ENCODE measurements at regions not wholly inside any gene's neighbourhood (a gene's known extent, or its start where the extent isn't known, plus 50 kb on each side); places are given as distances from the start of the nearest gene placed in this dataset.

- H3K4me3 ChIP-seq (ENCODE audit: low read depth, low read length), result no peak overlapping the region
- TF ChIP-seq, protein P1, sequence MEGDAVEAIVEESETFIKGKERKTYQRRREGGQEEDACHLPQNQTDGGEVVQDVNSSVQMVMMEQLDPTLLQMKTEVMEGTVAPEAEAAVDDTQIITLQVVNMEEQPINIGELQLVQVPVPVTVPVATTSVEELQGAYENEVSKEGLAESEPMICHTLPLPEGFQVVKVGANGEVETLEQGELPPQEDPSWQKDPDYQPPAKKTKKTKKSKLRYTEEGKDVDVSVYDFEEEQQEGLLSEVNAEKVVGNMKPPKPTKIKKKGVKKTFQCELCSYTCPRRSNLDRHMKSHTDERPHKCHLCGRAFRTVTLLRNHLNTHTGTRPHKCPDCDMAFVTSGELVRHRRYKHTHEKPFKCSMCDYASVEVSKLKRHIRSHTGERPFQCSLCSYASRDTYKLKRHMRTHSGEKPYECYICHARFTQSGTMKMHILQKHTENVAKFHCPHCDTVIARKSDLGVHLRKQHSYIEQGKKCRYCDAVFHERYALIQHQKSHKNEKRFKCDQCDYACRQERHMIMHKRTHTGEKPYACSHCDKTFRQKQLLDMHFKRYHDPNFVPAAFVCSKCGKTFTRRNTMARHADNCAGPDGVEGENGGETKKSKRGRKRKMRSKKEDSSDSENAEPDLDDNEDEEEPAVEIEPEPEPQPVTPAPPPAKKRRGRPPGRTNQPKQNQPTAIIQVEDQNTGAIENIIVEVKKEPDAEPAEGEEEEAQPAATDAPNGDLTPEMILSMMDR (IDR thresholded peaks at IDR 0.05; ENCODE audit: low read depth, low read length), result no peak
Measured at GRCh38 chr2:133970641-133971040, 283.2 kb upstream of the MGAT5 start.

GRCh38 chr2:133972297-133972696 is 281.6 kb upstream of the MGAT5 start:
- TF ChIP-seq, protein P1 (IDR thresholded peaks at IDR 0.05; ENCODE audit: low read depth, low read length), result no peak
- H3K4me3 ChIP-seq (ENCODE audit: low read depth, low read length), result no peak overlapping the region

DNA sequence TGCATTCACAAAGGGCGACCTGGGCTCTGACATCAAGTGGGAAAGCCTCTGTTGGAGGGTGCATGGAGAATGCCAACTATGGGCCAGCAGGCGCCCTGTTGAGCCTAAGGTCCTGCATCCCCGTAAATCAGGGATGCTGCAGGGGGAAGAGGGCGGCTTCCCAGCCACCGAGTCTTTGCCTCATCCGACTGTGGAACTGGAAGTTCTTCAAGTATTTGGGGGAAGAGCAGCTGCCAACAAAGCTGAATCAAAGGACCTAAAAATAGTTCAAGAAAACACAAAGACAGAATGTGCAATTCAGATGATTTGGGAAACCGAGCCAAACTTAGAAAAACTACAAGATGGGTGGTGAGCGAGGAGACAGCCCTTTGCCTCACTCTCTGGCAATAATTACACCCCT is 281.1 kb upstream of the MGAT5 start:
- TF ChIP-seq, protein P1 (IDR thresholded peaks at IDR 0.05; ENCODE audit: low read depth, low read length), result no peak
- no peak overlapping the region for H3K4me3 ChIP-seq (ENCODE audit: low read depth, low read length)

DNA sequence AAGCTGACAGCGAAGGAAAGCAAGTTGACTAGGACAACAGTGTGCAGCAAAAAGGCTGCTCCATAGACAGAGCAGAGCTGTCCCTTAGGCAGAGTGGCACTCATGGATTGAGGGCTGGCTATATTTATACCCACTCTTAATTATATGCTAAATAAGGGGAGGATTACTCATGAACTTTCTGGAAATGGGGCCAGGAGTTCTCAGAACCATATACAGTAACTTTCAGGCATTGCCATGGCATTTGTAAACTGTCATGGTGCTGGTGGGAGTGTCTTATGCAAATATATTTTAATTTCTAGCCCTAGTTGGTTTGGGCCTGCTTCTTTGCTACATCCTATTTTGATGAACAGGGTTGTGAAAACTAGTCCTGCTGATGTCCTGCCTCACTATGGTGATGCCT is 279.5 kb upstream of the MGAT5 start:
- no peak overlapping the region for H3K4me3 ChIP-seq (ENCODE audit: low read depth, low read length)
- TF ChIP-seq, protein P1 (IDR thresholded peaks at IDR 0.05; ENCODE audit: low read depth, low read length), result no peak

DNA sequence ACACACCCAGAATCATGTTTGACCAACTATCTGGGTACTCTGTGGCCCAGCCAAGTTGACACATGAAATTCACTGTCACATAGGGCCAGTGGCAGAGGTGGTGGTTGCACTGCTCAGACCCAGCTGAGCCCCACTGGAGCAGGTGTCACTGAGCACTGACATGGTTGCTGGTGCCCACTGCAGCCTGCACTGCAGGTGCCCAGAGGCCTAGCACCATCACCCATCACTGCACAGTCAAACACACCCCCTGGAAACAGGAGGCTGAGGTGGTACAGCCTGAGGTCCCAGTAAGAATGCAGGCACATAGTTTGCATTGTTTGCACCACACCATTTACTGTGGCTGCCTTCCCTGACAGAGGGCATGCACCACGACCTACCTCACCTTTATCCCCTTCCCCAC is 278.7 kb upstream of the MGAT5 start:
- TF ChIP-seq, protein P1 (IDR thresholded peaks at IDR 0.05; ENCODE audit: low read depth, low read length), result no peak
- no peak overlapping the region for H3K4me3 ChIP-seq (ENCODE audit: low read depth, low read length)

DNA sequence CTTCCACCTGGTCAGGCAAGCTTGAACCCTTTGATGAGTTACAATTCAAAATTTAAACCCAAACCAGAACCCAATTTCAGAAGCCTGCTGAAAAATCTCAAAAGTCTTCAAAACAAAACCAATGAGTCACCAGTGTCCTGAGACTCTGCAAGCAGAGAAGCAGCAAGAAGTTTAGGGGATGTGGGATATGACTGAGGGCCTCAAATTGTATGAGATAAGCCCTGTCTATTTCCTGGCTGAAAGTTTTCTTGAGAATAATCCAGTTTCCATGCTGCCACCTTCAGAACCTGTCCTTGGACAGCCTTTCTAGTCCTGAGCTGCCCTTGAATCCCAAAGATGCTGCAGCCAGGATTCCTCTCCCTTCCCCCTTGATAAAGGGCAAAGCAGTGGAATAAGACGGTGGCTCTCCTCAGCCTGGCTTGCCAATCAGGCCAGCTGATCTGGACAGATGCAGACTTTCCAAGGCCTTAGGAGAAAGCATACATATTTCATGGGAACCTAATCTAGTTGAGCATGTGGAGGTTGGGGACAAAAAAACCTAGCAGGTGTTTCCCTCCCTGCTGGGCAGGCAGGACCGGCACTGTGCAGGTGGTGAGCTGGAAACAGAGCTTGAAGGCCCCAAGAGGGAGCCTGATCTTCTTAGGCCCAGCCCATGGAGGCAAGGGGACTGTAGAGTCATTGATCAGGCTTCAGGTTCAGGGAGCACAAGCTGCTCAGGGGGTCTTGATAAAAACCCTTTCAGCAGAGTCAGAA is 278.0 kb upstream of the MGAT5 start:
- H3K4me3 ChIP-seq (ENCODE audit: low read depth, low read length), result no peak overlapping the region
- TF ChIP-seq, protein P1 (IDR thresholded peaks at IDR 0.05; ENCODE audit: low read depth, low read length), result no peak

DNA sequence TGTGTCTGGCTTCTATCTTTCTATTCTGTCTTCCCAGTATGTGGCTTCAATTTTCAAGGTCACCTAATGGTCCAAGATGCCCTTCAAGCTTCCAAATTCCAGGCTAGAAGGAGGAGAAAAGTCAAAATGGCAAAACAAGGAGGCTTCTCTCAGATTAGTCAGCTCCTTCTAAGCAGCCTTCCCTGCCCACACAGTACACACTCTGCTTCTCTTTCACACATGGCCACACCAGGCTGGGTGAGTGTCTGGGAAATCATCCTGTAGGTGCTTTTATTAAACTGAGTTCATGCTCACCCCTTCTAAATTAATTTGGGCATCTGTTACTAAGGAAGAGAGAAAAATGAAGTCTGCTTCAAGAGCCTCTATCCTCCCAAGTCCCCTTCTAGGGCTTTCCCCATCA is 277.2 kb upstream of the MGAT5 start:
- H3K4me3 ChIP-seq (ENCODE audit: low read depth, low read length), result no peak overlapping the region
- TF ChIP-seq, protein P1 (IDR thresholded peaks at IDR 0.05; ENCODE audit: low read depth, low read length), result no peak
